Mesendoderm (in vitro differentiated cells): ENCODE measurements at regions not wholly inside any gene's neighbourhood (a gene's known extent, or its start where the extent isn't known, plus 50 kb on each side); places are given as distances from the start of the nearest gene placed in this dataset.

Experiments used
- DNase-seq: peaks from one replicate; pipeline ENCODE4 v3.0.0; 2013
- H2AK5ac ChIP-seq: 2 replicates; pipeline ENCODE4 v1.6.1; 2013; ENCODE audit warnings: low read length, inconsistent platforms
- H2BK120ac ChIP-seq: 2 replicates; pipeline ENCODE4 v1.6.1; 2013; ENCODE audit warnings: low read depth, mild to moderate bottlenecking, low read length, moderate library complexity, mixed read lengths
- H2BK15ac ChIP-seq: replicated peaks from 2 replicates; pipeline ENCODE4 v1.6.1; 2013; ENCODE audit warnings: low read depth, mild to moderate bottlenecking, moderate library complexity
- H2BK5ac ChIP-seq: 2 replicates; pipeline ENCODE4 v1.6.1; 2013; ENCODE audit warnings: low read length, inconsistent platforms
- H3K18ac ChIP-seq: 2 replicates; pipeline ENCODE4 v1.6.1; 2013; ENCODE audit warnings: mild to moderate bottlenecking, low read length, mixed read lengths
- H3K23ac ChIP-seq: one replicate; pipeline ENCODE4 v1.6.1; 2013; ENCODE audit warnings: low read length
- H3K27ac ChIP-seq: 2 replicates; pipeline ENCODE4 v1.5.1; 2013; ENCODE audit warnings: low read depth, mild to moderate bottlenecking, inconsistent platforms, low read length, moderate library complexity
- H3K27me3 ChIP-seq: 2 replicates; pipeline ENCODE4 v1.6.1; 2013; ENCODE audit warnings: low read length, control low read depth, mild to moderate bottlenecking, inconsistent platforms; ENCODE audit not compliant: insufficient read depth, poor library complexity
- H3K36me3 ChIP-seq: 2 replicates; pipeline ENCODE4 v1.6.1; 2013; ENCODE audit warnings: low read length, inconsistent platforms; ENCODE audit not compliant: control insufficient read depth, insufficient read depth
- H3K4ac ChIP-seq: one replicate; pipeline ENCODE4 v1.6.1; 2013; ENCODE audit warnings: low read depth, mild to moderate bottlenecking, low read length, moderate library complexity
- H3K4me1 ChIP-seq: 2 replicates; pipeline ENCODE4 v1.6.1; 2013; ENCODE audit warnings: low read depth, low read length, inconsistent platforms; ENCODE audit not compliant: control insufficient read depth
- H3K4me2 ChIP-seq: 2 replicates; pipeline ENCODE4 v1.6.1; 2013; ENCODE audit warnings: low read length
- H3K4me3 ChIP-seq: 2 replicates; pipeline ENCODE4 v1.5.1; 2013; ENCODE audit warnings: mild to moderate bottlenecking, low read length
- H3K56ac ChIP-seq: one replicate; pipeline ENCODE4 v1.6.1; 2013; ENCODE audit warnings: low read length
- H3K79me1 ChIP-seq: 2 replicates; pipeline ENCODE4 v1.6.1; 2013; ENCODE audit warnings: low read length, inconsistent platforms
- H3K79me2 ChIP-seq: 2 replicates; pipeline ENCODE4 v1.6.1; 2013; ENCODE audit warnings: mild to moderate bottlenecking, low read length; ENCODE audit not compliant: control insufficient read depth, insufficient read depth
- H3K9ac ChIP-seq: 2 replicates; pipeline ENCODE4 v1.6.1; 2013; ENCODE audit warnings: low read length, inconsistent platforms
- H4K5ac ChIP-seq: one replicate; pipeline ENCODE4 v1.6.1; 2013; ENCODE audit warnings: low read length
- H4K8ac ChIP-seq: one replicate; pipeline ENCODE4 v1.6.1; 2013; ENCODE audit warnings: low read depth, mild to moderate bottlenecking, control low read depth, low read length, moderate library complexity
- WGBS: extraction: QIAGEN DNeasy Blood & Tissue Kit; methylation state at CpG from one replicate; pipeline ENCODE4 v1.1.7; 2013; ENCODE audit warnings: low lambda C conversion rate, missing lambda C conversion rate; ENCODE audit not compliant: insufficient coverage; ENCODE audit errors: extremely low coverage; 5-methylcytosine and 5-hydroxymethylcytosine counted together

- H4K5ac ChIP-seq, result no peak overlapping the region
- H3K56ac ChIP-seq, result no peak overlapping the region
- no peak overlapping the region for H2BK5ac ChIP-seq
- no peak overlapping the region for H2BK120ac ChIP-seq
- no peaks in the 10 kb centered on the region for H3K4me1 ChIP-seq
- no peaks in the 10 kb centered on the region for H3K36me3 ChIP-seq
- H2BK15ac ChIP-seq, result no peak overlapping the region
- DNase-seq, result no peak
- no peak overlapping the region for H3K23ac ChIP-seq
- H3K9ac ChIP-seq, result no peak overlapping the region
- WGBS, result no CpG with 5 or more reads among the region's 1 CpG
- H2AK5ac ChIP-seq, result no peak overlapping the region
- no peak overlapping the region for H3K27ac ChIP-seq
- H3K79me1 ChIP-seq, result no peaks in the 10 kb centered on the region
- H3K4me2 ChIP-seq, result no peak overlapping the region
- H3K4ac ChIP-seq, result no peak overlapping the region
- H3K18ac ChIP-seq, result no peak overlapping the region
- no peaks in the 10 kb centered on the region for H3K27me3 ChIP-seq
- H3K79me2 ChIP-seq, result no peaks in the 10 kb centered on the region
- H4K8ac ChIP-seq, result no peak overlapping the region
- no peak overlapping the region for H3K4me3 ChIP-seq
Observed at GRCh38 chr13:73901324-73902068, 232.7 kb downstream of the KLF12 start.

- DNase-seq, result no peak
Observed at GRCh38 chr13:73900591-73900990, 233.6 kb downstream of the KLF12 start.

GRCh38 chr13:73898899-73899298, 235.3 kb downstream of the KLF12 start:
- no peaks in the 10 kb centered on the region for H3K36me3 ChIP-seq
- no peaks in the 10 kb centered on the region for H3K27me3 ChIP-seq
- no peak overlapping the region for H4K8ac ChIP-seq
- no peak overlapping the region for H3K4me3 ChIP-seq
- H2AK5ac ChIP-seq, result no peak overlapping the region
- no peak overlapping the region for H3K4me2 ChIP-seq
- H4K5ac ChIP-seq, result no peak overlapping the region
- H2BK120ac ChIP-seq, result no peak overlapping the region
- no peaks in the 10 kb centered on the region for H3K4me1 ChIP-seq
- H3K23ac ChIP-seq, result no peak overlapping the region
- no peaks in the 10 kb centered on the region for H3K79me1 ChIP-seq
- no peak overlapping the region for H3K18ac ChIP-seq
- no peaks in the 10 kb centered on the region for H3K79me2 ChIP-seq
- H2BK15ac ChIP-seq, result no peak overlapping the region
- no peak overlapping the region for H3K9ac ChIP-seq
- no peak for DNase-seq
- no peak overlapping the region for H3K27ac ChIP-seq
- H3K4ac ChIP-seq, result no peak overlapping the region
- H2BK5ac ChIP-seq, result no peak overlapping the region
- WGBS, result no CpG with 5 or more reads among the region's 2 CpGs
- no peak overlapping the region for H3K56ac ChIP-seq

More at GRCh38 chr13:73900591-73900990, 233.6 kb downstream of the KLF12 start:
- no peak overlapping the region for H4K8ac ChIP-seq
- 100% methylated on average over 1 of the region's 2 CpGs for WGBS
- H4K5ac ChIP-seq, result no peak overlapping the region
- no peak overlapping the region for H3K4ac ChIP-seq
- H3K27ac ChIP-seq, result no peak overlapping the region
- no peak overlapping the region for H3K18ac ChIP-seq
- H3K56ac ChIP-seq, result no peak overlapping the region
- H2AK5ac ChIP-seq, result no peak overlapping the region
- no peaks in the 10 kb centered on the region for H3K4me1 ChIP-seq
- H3K4me3 ChIP-seq, result no peak overlapping the region
- no peak overlapping the region for H2BK5ac ChIP-seq
- H3K27me3 ChIP-seq, result no peaks in the 10 kb centered on the region
- H2BK120ac ChIP-seq, result no peak overlapping the region
- no peaks in the 10 kb centered on the region for H3K36me3 ChIP-seq
- H3K23ac ChIP-seq, result no peak overlapping the region
- H3K4me2 ChIP-seq, result no peak overlapping the region
- H3K79me2 ChIP-seq, result no peaks in the 10 kb centered on the region
- H3K79me1 ChIP-seq, result no peaks in the 10 kb centered on the region
- no peak overlapping the region for H2BK15ac ChIP-seq
- H3K9ac ChIP-seq, result no peak overlapping the region

GRCh38 chr13:73898276-73898675, 235.9 kb downstream of the KLF12 start:
- H3K18ac ChIP-seq, result no peak overlapping the region
- no peak overlapping the region for H2AK5ac ChIP-seq
- H3K4me2 ChIP-seq, result no peak overlapping the region
- no peak overlapping the region for H3K9ac ChIP-seq
- no peaks in the 10 kb centered on the region for H3K79me2 ChIP-seq
- no peak overlapping the region for H3K27ac ChIP-seq
- H2BK120ac ChIP-seq, result no peak overlapping the region
- H3K56ac ChIP-seq, result no peak overlapping the region
- no peaks in the 10 kb centered on the region for H3K27me3 ChIP-seq
- H3K23ac ChIP-seq, result no peak overlapping the region
- no peak overlapping the region for H4K8ac ChIP-seq
- H4K5ac ChIP-seq, result no peak overlapping the region
- H2BK5ac ChIP-seq, result no peak overlapping the region
- no peaks in the 10 kb centered on the region for H3K79me1 ChIP-seq
- no peak overlapping the region for H3K4me3 ChIP-seq
- no peak overlapping the region for H3K4ac ChIP-seq
- no peaks in the 10 kb centered on the region for H3K36me3 ChIP-seq
- H2BK15ac ChIP-seq, result no peak overlapping the region
- no peak for DNase-seq
- WGBS, result no CpG with 5 or more reads among the region's 1 CpG
- no peaks in the 10 kb centered on the region for H3K4me1 ChIP-seq

- H3K4me2 ChIP-seq, result no peak overlapping the region
- H2BK5ac ChIP-seq, result no peak overlapping the region
- H3K4me1 ChIP-seq, result no peaks in the 10 kb centered on the region
- H3K79me1 ChIP-seq, result no peaks in the 10 kb centered on the region
- H2BK15ac ChIP-seq, result no peak overlapping the region
- no peak overlapping the region for H2AK5ac ChIP-seq
- H3K23ac ChIP-seq, result no peak overlapping the region
- no peak overlapping the region for H3K4ac ChIP-seq
- H4K8ac ChIP-seq, result no peak overlapping the region
- H3K27me3 ChIP-seq, result no peaks in the 10 kb centered on the region
- H3K9ac ChIP-seq, result no peak overlapping the region
- no peak overlapping the region for H3K18ac ChIP-seq
- H3K56ac ChIP-seq, result no peak overlapping the region
- H3K36me3 ChIP-seq, result no peaks in the 10 kb centered on the region
- WGBS, result no CpG with 5 or more reads among the region's 4 CpGs
- no peak for DNase-seq
- no peaks in the 10 kb centered on the region for H3K79me2 ChIP-seq
- H3K27ac ChIP-seq, result no peak overlapping the region
- no peak overlapping the region for H4K5ac ChIP-seq
- H2BK120ac ChIP-seq, result no peak overlapping the region
- no peak overlapping the region for H3K4me3 ChIP-seq
Observed at GRCh38 chr13:73894995-73895571, 239.1 kb downstream of the KLF12 start.
